MG63 (cell line): ENCODE measurements at regions not wholly inside any gene's neighbourhood (a gene's known extent, or its start where the extent isn't known, plus 50 kb on each side); places are given as distances from the start of the nearest gene placed in this dataset.

Experiments used
- DNase-seq: peaks from one replicate; pipeline ENCODE4 v3.0.0-alpha.2; 2020
- H3K27me3 ChIP-seq: fragments of 250-450 bp; sonication (Bioruptor Pico); 2 replicates; pipeline ENCODE4 v1.5.1; 2020; ENCODE audit warnings: mild to moderate bottlenecking, moderate library complexity
- H3K36me3 ChIP-seq: fragments of 250-450 bp; sonication (Bioruptor Pico); 2 replicates; pipeline ENCODE4 v1.5.1; 2020; ENCODE audit warnings: mild to moderate bottlenecking, moderate library complexity
- H3K4me3 ChIP-seq: fragments of 250-450 bp; sonication (Bioruptor Pico); 2 replicates; pipeline ENCODE4 v1.5.1; 2020; ENCODE audit warnings: mild to moderate bottlenecking, moderate library complexity
- H3K9me3 ChIP-seq: fragments of 250-450 bp; sonication (Bioruptor Pico); 2 replicates; pipeline ENCODE4 v1.5.1; 2020; ENCODE audit warnings: mild to moderate bottlenecking, moderate library complexity

GRCh38 chr14:51307551-51307950 lies 67.5 kb downstream of the TMX1 start:
- no peak for DNase-seq
- Histone ChIP-seq H3K9me3 (no peaks in the 10 kb centered on the region), H3K36me3 (no peaks in the 10 kb centered on the region), H3K27me3 (no peaks in the 10 kb centered on the region), H3K4me3 (no peak overlapping the region)

DNA sequence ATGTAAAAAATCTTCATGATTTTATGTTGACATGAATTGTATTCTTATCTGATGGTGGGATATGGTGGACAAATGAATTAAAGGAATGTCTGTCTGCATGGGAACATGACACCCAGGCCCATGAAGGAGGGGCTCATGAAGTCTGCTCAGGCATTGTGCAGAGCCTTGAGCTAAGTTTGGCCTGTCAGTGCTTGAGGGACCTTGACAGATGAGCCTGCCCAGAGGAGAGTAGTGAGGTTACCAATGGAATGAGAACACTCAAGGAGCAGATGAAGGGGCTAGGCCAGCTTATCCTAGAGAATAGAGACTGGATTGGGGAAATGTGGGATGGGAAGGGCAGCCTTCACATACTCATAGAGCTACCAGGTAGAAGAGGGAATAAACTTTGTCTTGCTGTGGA lies 68.8 kb downstream of the TMX1 start:
- no peak for DNase-seq
- Histone ChIP-seq H3K9me3 (no peaks in the 10 kb centered on the region), H3K4me3 (no peak overlapping the region), H3K36me3 (no peaks in the 10 kb centered on the region), H3K27me3 (no peaks in the 10 kb centered on the region)

DNA sequence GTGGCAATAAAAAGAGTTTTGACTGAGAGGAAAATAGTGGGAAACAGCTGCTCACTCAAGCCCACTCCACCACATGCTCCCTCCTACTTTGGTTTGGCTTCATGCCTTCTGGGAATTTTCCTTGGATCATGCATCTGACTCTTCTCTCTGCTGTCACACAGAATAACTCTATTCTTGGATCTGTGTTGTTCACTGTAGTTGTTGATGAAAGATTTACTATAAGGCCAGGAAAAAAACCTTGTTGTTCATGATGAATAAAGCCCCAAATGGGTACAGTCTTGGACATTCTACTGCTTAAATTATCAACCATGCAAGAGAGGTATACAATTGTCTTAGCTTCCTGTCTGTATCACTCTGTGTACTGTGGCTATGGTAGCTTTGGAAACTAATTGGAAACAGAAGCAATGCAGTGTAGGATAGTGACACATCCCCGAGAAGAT lies 70.5 kb downstream of the TMX1 start:
- Histone ChIP-seq H3K27me3 (no peaks in the 10 kb centered on the region), H3K9me3 (no peaks in the 10 kb centered on the region), H3K36me3 (no peaks in the 10 kb centered on the region), H3K4me3 (no peak overlapping the region)
- DNase-seq = no peak

GRCh38 chr14:51314321-51315015 lies 74.4 kb downstream of the TMX1 start:
- no peaks in the 10 kb centered on the region for H3K9me3 ChIP-seq
- no peaks in the 10 kb centered on the region for H3K27me3 ChIP-seq
- H3K4me3 ChIP-seq = no peak overlapping the region
- H3K36me3 ChIP-seq = no peaks in the 10 kb centered on the region
- no peak for DNase-seq

GRCh38 chr14:51317373-51317772 lies 77.3 kb downstream of the TMX1 start:
- DNase-seq = no peak
- Histone ChIP-seq H3K27me3 (no peaks in the 10 kb centered on the region), H3K36me3 (no peaks in the 10 kb centered on the region), H3K9me3 (no peaks in the 10 kb centered on the region), H3K4me3 (no peak overlapping the region)

- DNase-seq = no peak
- no peaks in the 10 kb centered on the region for H3K9me3 ChIP-seq
Observed at GRCh38 chr14:51318813-51319597, 79.0 kb downstream of the TMX1 start.

DNA sequence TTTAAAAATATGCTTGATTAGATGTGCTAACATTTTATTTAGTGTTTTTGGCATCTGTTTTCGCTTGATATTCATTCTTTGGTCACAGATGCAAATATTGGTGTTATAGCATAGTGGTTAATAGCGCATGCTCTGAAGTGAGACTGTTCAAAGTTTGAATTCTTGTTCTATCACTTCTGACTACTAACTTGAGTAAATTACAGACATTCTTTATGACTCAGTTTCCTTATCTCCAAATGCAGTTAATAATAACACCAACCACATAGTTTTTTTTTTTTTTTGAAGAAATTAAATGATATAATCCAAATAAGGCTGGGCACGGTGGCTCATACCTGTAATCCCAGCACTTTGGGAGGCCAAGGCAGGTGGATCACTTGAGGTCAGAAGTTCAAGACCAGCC lies 81.0 kb downstream of the TMX1 start:
- no peak for DNase-seq
- Histone ChIP-seq H3K36me3 (no peaks in the 10 kb centered on the region), H3K4me3 (no peak overlapping the region), H3K9me3 (no peaks in the 10 kb centered on the region), H3K27me3 (no peaks in the 10 kb centered on the region)

More at GRCh38 chr14:51318813-51319597, 79.0 kb downstream of the TMX1 start:
- Histone ChIP-seq H3K27me3 (no peaks in the 10 kb centered on the region), H3K36me3 (no peaks in the 10 kb centered on the region), H3K4me3 (no peak overlapping the region)

DNA sequence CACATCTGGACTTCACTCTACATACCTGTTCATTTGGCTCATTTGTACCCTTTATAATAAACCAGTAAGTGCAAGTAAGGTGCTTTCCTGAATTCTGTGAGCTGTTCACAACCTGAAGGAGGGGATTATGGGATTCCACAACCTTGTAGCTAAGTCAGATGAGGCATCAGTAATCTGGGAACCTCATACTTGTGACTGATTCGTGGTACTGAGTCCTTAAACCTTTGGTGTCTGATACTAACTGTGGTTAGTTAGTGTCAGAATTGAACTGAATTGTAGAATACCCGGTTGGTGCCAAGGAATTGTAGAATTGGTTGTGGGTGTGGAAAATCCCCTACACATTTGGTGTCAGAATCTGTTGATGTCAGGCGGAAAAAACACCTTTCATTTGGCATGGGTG lies 83.4 kb downstream of the TMX1 start:
- Histone ChIP-seq H3K36me3 (no peaks in the 10 kb centered on the region), H3K4me3 (no peak overlapping the region), H3K9me3 (no peaks in the 10 kb centered on the region), H3K27me3 (no peaks in the 10 kb centered on the region)
- DNase-seq = no peak

DNA sequence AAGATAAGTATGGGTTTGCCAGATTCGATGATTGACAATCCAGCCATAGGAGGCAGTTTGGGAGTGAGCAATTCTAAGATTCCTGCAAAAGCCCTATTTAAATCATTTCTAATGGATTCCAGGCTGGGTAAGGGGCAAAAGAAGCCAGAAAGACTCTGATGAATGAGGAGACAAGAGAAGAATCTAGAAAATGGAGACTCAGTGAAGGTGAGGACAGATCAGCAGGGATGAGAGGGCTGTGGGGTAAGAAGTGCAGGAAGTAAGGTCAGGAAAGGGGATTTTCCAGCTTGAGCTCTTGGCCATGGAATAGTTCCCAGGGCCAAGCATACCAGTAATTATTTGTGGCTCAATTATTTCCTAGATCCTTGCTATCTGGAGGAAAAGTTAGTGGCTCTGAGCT lies 87.3 kb downstream of the TMX1 start:
- H3K4me3 ChIP-seq = no peak overlapping the region
- H3K27me3 ChIP-seq = no peaks in the 10 kb centered on the region
- H3K36me3 ChIP-seq = no peaks in the 10 kb centered on the region
- H3K9me3 ChIP-seq = no peaks in the 10 kb centered on the region
- DNase-seq = no peak

DNA sequence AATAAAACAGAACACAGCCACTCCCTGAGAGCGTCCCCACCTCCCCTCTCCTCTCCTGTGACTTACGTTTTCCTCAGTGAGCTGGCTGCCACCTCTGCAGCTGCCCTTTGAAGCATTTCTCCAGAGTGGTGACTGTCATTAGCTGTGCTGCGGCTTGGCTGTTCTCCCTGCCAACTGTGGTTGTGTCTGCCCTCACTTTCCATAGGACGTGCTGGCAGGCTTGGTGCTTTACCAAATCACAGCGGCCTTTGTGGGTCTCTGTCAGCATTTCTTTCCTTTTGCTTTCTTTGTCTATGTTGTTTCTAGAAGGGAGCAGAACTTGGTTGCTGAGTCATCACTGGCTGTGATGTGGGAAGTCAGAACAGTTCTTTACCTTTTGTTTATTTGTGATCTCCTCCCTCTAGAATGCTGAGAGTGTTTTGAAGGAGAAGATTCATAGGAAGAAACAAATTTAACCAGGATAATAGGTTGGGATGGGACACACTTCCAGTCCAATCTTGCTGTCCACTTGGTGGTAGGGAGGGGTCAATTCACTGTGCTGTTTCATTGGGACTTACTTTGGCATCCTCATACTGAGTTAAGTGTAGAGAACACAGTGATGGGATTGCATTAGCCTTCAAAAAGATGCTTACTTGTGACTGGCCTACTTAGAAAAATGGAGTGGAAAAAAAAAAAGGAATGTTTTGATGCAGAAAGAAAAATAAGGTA lies 88.2 kb downstream of the TMX1 start:
- no peaks in the 10 kb centered on the region for H3K9me3 ChIP-seq
- peak; percentile 37 for DNase-seq
- no peaks in the 10 kb centered on the region for H3K36me3 ChIP-seq
- H3K27me3 ChIP-seq = no peaks in the 10 kb centered on the region
- H3K4me3 ChIP-seq = no peak overlapping the region

DNA sequence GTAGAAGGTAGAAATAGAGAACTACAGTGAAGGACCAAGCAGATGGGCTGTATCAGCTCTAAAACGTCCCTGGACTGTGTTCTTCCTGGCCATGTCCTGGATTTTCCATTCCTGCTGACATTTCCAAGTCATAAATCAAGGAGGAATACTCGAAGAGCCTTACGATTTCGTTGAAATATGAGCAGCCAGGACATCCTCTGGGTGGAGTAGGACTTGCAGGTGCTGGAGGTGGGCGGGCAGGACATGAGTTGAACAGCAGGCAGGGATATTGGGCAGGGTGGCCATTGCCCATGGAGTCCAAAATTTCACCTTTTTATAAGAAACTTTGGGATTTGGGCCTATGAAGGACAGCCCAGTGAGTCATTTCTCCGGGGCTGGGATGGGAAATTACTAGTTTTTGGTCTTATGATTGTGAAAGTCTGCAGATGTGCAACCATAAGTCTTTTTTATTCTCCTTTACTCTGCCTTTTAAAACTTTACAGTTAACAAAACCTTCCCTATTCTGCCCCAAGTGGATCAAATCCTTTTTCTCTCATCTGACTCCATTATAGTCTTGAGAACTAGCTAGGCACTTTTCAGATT lies 88.8 kb downstream of the TMX1 start:
- no peaks in the 10 kb centered on the region for H3K9me3 ChIP-seq
- no peaks in the 10 kb centered on the region for H3K36me3 ChIP-seq
- no peak overlapping the region for H3K4me3 ChIP-seq
- no peak for DNase-seq
- no peaks in the 10 kb centered on the region for H3K27me3 ChIP-seq

- no peaks in the 10 kb centered on the region for H3K36me3 ChIP-seq
- H3K27me3 ChIP-seq = no peaks in the 10 kb centered on the region
- no peak overlapping the region for H3K4me3 ChIP-seq
- no peaks in the 10 kb centered on the region for H3K9me3 ChIP-seq
- no peak for DNase-seq
Observed at GRCh38 chr14:51331486-51332367, 91.7 kb downstream of the TMX1 start.

- Histone ChIP-seq H3K36me3 (no peaks in the 10 kb centered on the region), H3K9me3 (no peaks in the 10 kb centered on the region), H3K4me3 (no peak overlapping the region), H3K27me3 (no peaks in the 10 kb centered on the region)
- no peak for DNase-seq
Observed at GRCh38 chr14:51333299-51333698, 93.3 kb downstream of the TMX1 start.

GRCh38 chr14:51333901-51334521 lies 94.0 kb downstream of the TMX1 start:
- peak; percentile 44 for DNase-seq
- Histone ChIP-seq H3K27me3 (no peaks in the 10 kb centered on the region), H3K9me3 (no peaks in the 10 kb centered on the region), H3K36me3 (no peaks in the 10 kb centered on the region), H3K4me3 (no peak overlapping the region)

- Histone ChIP-seq H3K4me3 (no peak overlapping the region), H3K27me3 (no peaks in the 10 kb centered on the region), H3K36me3 (no peaks in the 10 kb centered on the region), H3K9me3 (no peaks in the 10 kb centered on the region)
- no peak for DNase-seq
Observed at GRCh38 chr14:51334566-51334965, 94.5 kb downstream of the TMX1 start.

DNA sequence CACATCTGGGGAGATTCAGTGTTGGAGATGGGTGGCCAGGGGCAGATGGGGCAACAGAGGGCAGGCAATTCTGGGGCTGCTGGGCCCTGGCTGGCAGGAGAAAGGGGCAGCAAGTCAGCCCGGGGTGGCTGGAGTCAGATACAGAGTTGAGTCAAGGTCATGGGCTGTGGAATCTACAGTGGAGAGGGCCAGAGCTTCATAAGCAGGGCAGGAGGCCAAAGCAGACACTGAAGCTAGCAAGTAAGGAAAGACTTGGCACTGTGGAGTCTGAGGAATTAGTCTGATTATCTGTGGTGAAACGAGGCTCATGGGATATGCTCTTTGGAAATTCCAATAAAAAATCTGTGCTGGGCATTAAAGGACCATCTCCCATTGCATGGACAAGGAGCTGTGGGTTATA lies 95.5 kb downstream of the TMX1 start:
- peak; percentile 76 for DNase-seq
- Histone ChIP-seq H3K9me3 (no peaks in the 10 kb centered on the region), H3K27me3 (no peaks in the 10 kb centered on the region), H3K36me3 (no peaks in the 10 kb centered on the region), H3K4me3 (no peak overlapping the region)
